HCT116 (cell line): ENCODE measurements at regions not wholly inside any gene's neighbourhood (a gene's known extent, or its start where the extent isn't known, plus 50 kb on each side); places are given as distances from the start of the nearest gene placed in this dataset.

Source experiments
- CEBPB ChIP-seq: IDR thresholded peaks from 2 replicates; pipeline ENCODE4 v1.6.1; 2012; ENCODE audit warnings: low read depth
- CTCF ChIP-seq, 3 experiments: fragments of 200-600 bp in 1 of 3; sonication (generic) in 1 of 3; IDR thresholded peaks in 2 of 3; conservative IDR thresholded peaks in 1 of 3; 2 replicates each; pipeline ENCODE4 v1.5.1; 2012 to 2017; ENCODE audit warnings: low read depth in 2 of 3, low read length in 2 of 3, antibody characterized with exemption in 1 of 3, borderline replicate concordance in 1 of 3, control low read depth in 1 of 3, mild to moderate bottlenecking in 1 of 3, mixed read lengths in 1 of 3, mixed run types in 1 of 3, moderate library complexity in 1 of 3; ENCODE audit not compliant: insufficient read depth in 1 of 3
- EZH2 ChIP-seq: fragments of 200-600 bp; sonication (generic); IDR thresholded peaks from 2 replicates; pipeline ENCODE4 v1.6.1; 2017; ENCODE audit warnings: antibody characterized with exemption, mixed run types
- EZH2phosphoT487 ChIP-seq: fragments of 200-600 bp; IDR thresholded peaks from 2 replicates; pipeline ENCODE4 v1.6.1; 2018; ENCODE audit warnings: antibody characterized with exemption, borderline replicate concordance
- FOSL1 ChIP-seq: IDR thresholded peaks from 2 replicates; pipeline ENCODE4 v1.6.1; 2012; ENCODE audit warnings: low read depth
- MAX ChIP-seq: IDR thresholded peaks from 2 replicates; pipeline ENCODE4 v1.6.1; 2012
- POLR2A ChIP-seq: IDR thresholded peaks from 2 replicates; pipeline ENCODE4 v1.7.0; 2011; ENCODE audit warnings: borderline replicate concordance; ENCODE audit not compliant: insufficient read depth, insufficient read length; ENCODE audit errors: extremely low read depth
- POLR2AphosphoS5 ChIP-seq: IDR thresholded peaks from 2 replicates; pipeline ENCODE4 v1.6.1; 2011; ENCODE audit warnings: mild to moderate bottlenecking, low read depth, low read length, moderate library complexity
- RAD21 ChIP-seq: IDR thresholded peaks from 2 replicates; pipeline ENCODE4 v1.6.1; 2012; ENCODE audit warnings: low read depth, mild to moderate bottlenecking
- REST ChIP-seq: IDR thresholded peaks from 2 replicates; pipeline ENCODE4 v1.6.1; 2012; ENCODE audit warnings: low read depth
- SIN3A ChIP-seq: IDR thresholded peaks from 2 replicates; pipeline ENCODE4 v1.6.1; 2012; ENCODE audit warnings: low read depth
- YY1 ChIP-seq: IDR thresholded peaks from 2 replicates; pipeline ENCODE4 v1.6.1; 2011; ENCODE audit warnings: low read length, low read depth, moderate library complexity, mild to moderate bottlenecking; ENCODE audit not compliant: insufficient replicate concordance; ENCODE audit errors: extremely low read depth
- ZFX ChIP-seq: fragments of 450-650 bp; IDR thresholded peaks from 2 replicates; pipeline ENCODE4 v1.6.1; 2017
- TF ChIP-seq, protein P1 (sequence below): IDR thresholded peaks from 2 replicates; pipeline ENCODE4 v1.6.1; 2012

DNA sequence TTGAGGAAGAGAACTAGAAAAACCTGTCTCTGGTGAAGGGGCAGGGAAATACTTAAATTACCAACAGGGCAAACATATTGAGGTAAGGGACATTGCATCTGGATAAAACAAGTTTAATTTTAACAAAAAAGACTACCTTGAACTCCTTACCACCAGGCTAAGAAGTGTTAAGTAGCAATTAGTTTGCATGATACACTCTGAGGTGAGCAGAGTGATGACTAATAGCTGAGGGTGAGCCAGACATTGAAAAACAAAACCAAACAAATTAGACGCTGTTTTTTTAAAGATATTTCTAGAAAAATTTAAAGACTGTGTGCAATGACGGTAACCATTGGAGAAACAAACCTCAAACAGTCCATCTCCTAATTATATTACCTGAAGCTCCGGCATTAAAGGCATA lies 105.9 kb downstream of the ANKRD7 start:
- no peak for TF ChIP-seq MAX
- no peak for TF ChIP-seq RAD21
- no peak for TF ChIP-seq POLR2AphosphoS5
- no peak for TF ChIP-seq SIN3A
- TF ChIP-seq CTCF (IDR thresholded peaks at IDR 0.05 in 2 of 3, conservative IDR thresholded peaks at IDR 0.05 in 1 of 3; ENCODE audit: borderline replicate concordance in 1 of 3, insufficient read depth in 1 of 3, low read depth in 2 of 3, low read length in 2 of 3), result no peak
- TF ChIP-seq EZH2phosphoT487, result no peak
- TF ChIP-seq POLR2A, result no peak
- TF ChIP-seq, protein P1, sequence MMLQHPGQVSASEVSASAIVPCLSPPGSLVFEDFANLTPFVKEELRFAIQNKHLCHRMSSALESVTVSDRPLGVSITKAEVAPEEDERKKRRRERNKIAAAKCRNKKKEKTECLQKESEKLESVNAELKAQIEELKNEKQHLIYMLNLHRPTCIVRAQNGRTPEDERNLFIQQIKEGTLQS, result no peak
- TF ChIP-seq EZH2, result no peak
- TF ChIP-seq REST, result no peak
- TF ChIP-seq FOSL1, result no peak
- no peak for TF ChIP-seq YY1
- TF ChIP-seq ZFX, result no peak
- no peak for TF ChIP-seq CEBPB
